ENCODE measurements at regions not wholly inside any gene's neighbourhood (a gene's known extent, or its start where the extent isn't known, plus 50 kb on each side); places are given as distances from the start of the nearest gene placed in this dataset.

GRCh38 chr14:43914041-43914693 is 592.9 kb downstream of the FSCB start:
- TF ChIP-seq CTCF (IDR thresholded peaks at IDR 0.05), result no peak
- no peak for TF ChIP-seq POLR2A (IDR thresholded peaks at IDR 0.05)
